Endothelial cell (in vitro differentiated cells): ENCODE measurements at regions not wholly inside any gene's neighbourhood (a gene's known extent, or its start where the extent isn't known, plus 50 kb on each side); places are given as distances from the start of the nearest gene placed in this dataset.

Source experiments
- DNase-seq: peaks from one replicate; pipeline ENCODE4 v3.0.0; 2021; ENCODE audit warnings: low spot score
- H3K27ac Mint-ChIP-seq: one replicate; pipeline ENCODE4 v1.8.0; 2021; ENCODE audit warnings: mixed read lengths, inconsistent platforms; ENCODE audit not compliant: unreplicated experiment
- H3K27me3 Mint-ChIP-seq: one replicate; pipeline ENCODE4 v1.8.0; 2021; ENCODE audit warnings: mild to moderate bottlenecking, moderate library complexity, mixed read lengths, inconsistent platforms; ENCODE audit not compliant: unreplicated experiment
- H3K36me3 Mint-ChIP-seq: one replicate; pipeline ENCODE4 v1.8.0; 2021; ENCODE audit warnings: mild to moderate bottlenecking, low read depth, mixed read lengths, inconsistent platforms; ENCODE audit not compliant: unreplicated experiment
- H3K4me1 Mint-ChIP-seq: one replicate; pipeline ENCODE4 v1.8.0; 2021; ENCODE audit warnings: mild to moderate bottlenecking, mixed read lengths, inconsistent platforms; ENCODE audit not compliant: unreplicated experiment
- H3K4me3 Mint-ChIP-seq: one replicate; pipeline ENCODE4 v1.8.0; 2021; ENCODE audit warnings: mild to moderate bottlenecking, mixed read lengths, inconsistent platforms; ENCODE audit not compliant: unreplicated experiment
- H3K9me3 Mint-ChIP-seq: one replicate; pipeline ENCODE4 v1.8.0; 2021; ENCODE audit warnings: mixed read lengths, inconsistent platforms; ENCODE audit not compliant: unreplicated experiment
- CTCF ChIP-seq: fragments of 200-600 bp; sonication (generic); IDR thresholded peaks from one replicate; pipeline ENCODE4 v1.5.0; 2021; ENCODE audit warnings: antibody characterized with exemption; ENCODE audit not compliant: unreplicated experiment

- no peaks in the 10 kb centered on the region for H3K4me1 Mint-ChIP-seq
- H3K4me3 Mint-ChIP-seq = no peak overlapping the region
- TF ChIP-seq CTCF = no peak
- H3K9me3 Mint-ChIP-seq = no peaks in the 10 kb centered on the region
- no peaks in the 10 kb centered on the region for H3K36me3 Mint-ChIP-seq
- no peak for DNase-seq
- H3K27ac Mint-ChIP-seq = no peak overlapping the region
- no peaks in the 10 kb centered on the region for H3K27me3 Mint-ChIP-seq
Observed at GRCh38 chr5:165460911-165461310, 1955.5 kb downstream of the MAT2B start.

- H3K4me1 Mint-ChIP-seq = no peaks in the 10 kb centered on the region
- no peak for DNase-seq
- no peak overlapping the region for H3K27ac Mint-ChIP-seq
- H3K27me3 Mint-ChIP-seq = no peaks in the 10 kb centered on the region
- TF ChIP-seq CTCF = no peak
- H3K4me3 Mint-ChIP-seq = no peak overlapping the region
- no peaks in the 10 kb centered on the region for H3K36me3 Mint-ChIP-seq
- H3K9me3 Mint-ChIP-seq = no peaks in the 10 kb centered on the region
Observed at GRCh38 chr5:165477546-165477945, 1972.1 kb downstream of the MAT2B start.

- DNase-seq = no peak
Observed at GRCh38 chr5:165495829-165496380, 1990.5 kb downstream of the MAT2B start.

GRCh38 chr5:165497707-165498106 lies 1992.3 kb downstream of the MAT2B start:
- no peaks in the 10 kb centered on the region for H3K9me3 Mint-ChIP-seq
- no peak overlapping the region for H3K27ac Mint-ChIP-seq
- no peaks in the 10 kb centered on the region for H3K27me3 Mint-ChIP-seq
- peak; percentile 14 for DNase-seq
- TF ChIP-seq CTCF = peak; percentile 49
- no peaks in the 10 kb centered on the region for H3K4me1 Mint-ChIP-seq
- no peaks in the 10 kb centered on the region for H3K36me3 Mint-ChIP-seq
- H3K4me3 Mint-ChIP-seq = no peak overlapping the region

More at GRCh38 chr5:165495829-165496380, 1990.5 kb downstream of the MAT2B start:
- H3K36me3 Mint-ChIP-seq = no peaks in the 10 kb centered on the region
- H3K9me3 Mint-ChIP-seq = no peaks in the 10 kb centered on the region
- TF ChIP-seq CTCF = no peak
- H3K27me3 Mint-ChIP-seq = no peaks in the 10 kb centered on the region
- H3K4me1 Mint-ChIP-seq = no peaks in the 10 kb centered on the region
- H3K27ac Mint-ChIP-seq = no peak overlapping the region
- H3K4me3 Mint-ChIP-seq = no peak overlapping the region

- H3K27ac Mint-ChIP-seq = peak overlapping the region; percentile 83
Observed at GRCh38 chr5:165502893-165503691, 1997.7 kb downstream of the MAT2B start.

More at GRCh38 chr5:165502893-165503691, 1997.7 kb downstream of the MAT2B start:
- Mint-ChIP-seq H3K9me3 (peaks cover under 1% of the 10 kb centered on the region), H3K4me1 (peaks cover 20% of the 10 kb centered on the region), H3K36me3 (no peaks in the 10 kb centered on the region), H3K4me3 (no peak overlapping the region), H3K27me3 (no peaks in the 10 kb centered on the region)
- no peak for TF ChIP-seq CTCF
- no peak for DNase-seq
